Peyer's patch (tissue), 4 donors: ENCODE measurements at regions not wholly inside any gene's neighbourhood (a gene's known extent, or its start where the extent isn't known, plus 50 kb on each side); places are given as distances from the start of the nearest gene placed in this dataset.

ENCODE experiments used
- POLR2A ChIP-seq, 2 donors: fragments of 450-650 bp; IDR thresholded peaks; one replicate each; pipeline ENCODE4 v1.5.1; 2017; ENCODE audit warnings: antibody characterized with exemption in 2 of 2, mild to moderate bottlenecking in 2 of 2, moderate library complexity in 2 of 2
- TF ChIP-seq, protein P1 (sequence below), 6 experiments: fragments of 450-650 bp in 4 of 6; fragments of 200-600 bp in 2 of 6; sonication (generic) in 1 of 6; IDR thresholded peaks; one replicate each; pipeline ENCODE4 v1.5.1; 2017 to 2019; ENCODE audit warnings: antibody characterized with exemption in 6 of 6, mild to moderate bottlenecking in 3 of 6, moderate library complexity in 1 of 6

DNA sequence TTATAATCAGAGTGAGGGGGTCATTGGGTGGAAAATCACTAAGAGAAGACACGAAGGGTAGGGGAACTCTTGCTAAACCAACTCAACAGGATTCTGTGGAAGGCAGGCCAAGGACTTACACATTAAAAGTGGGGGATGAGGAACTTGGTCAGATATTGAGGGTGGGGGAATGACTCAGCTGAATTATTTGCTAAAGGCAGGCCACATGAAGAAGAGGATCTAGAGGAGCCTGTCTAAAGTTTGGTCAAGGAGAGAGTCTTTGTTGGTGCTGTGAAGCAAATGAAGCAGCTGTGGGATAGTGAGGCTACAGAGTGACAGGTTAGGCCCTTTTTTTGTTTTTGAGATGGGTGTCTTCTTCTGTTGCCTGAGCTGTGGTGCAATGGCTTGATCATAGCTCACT, 63.9 kb upstream of the SPRY4 start:
- TF ChIP-seq, protein P1, sequence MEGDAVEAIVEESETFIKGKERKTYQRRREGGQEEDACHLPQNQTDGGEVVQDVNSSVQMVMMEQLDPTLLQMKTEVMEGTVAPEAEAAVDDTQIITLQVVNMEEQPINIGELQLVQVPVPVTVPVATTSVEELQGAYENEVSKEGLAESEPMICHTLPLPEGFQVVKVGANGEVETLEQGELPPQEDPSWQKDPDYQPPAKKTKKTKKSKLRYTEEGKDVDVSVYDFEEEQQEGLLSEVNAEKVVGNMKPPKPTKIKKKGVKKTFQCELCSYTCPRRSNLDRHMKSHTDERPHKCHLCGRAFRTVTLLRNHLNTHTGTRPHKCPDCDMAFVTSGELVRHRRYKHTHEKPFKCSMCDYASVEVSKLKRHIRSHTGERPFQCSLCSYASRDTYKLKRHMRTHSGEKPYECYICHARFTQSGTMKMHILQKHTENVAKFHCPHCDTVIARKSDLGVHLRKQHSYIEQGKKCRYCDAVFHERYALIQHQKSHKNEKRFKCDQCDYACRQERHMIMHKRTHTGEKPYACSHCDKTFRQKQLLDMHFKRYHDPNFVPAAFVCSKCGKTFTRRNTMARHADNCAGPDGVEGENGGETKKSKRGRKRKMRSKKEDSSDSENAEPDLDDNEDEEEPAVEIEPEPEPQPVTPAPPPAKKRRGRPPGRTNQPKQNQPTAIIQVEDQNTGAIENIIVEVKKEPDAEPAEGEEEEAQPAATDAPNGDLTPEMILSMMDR (IDR thresholded peaks at IDR 0.05): no peak
- TF ChIP-seq POLR2A (IDR thresholded peaks at IDR 0.05): no peak
